NCI-H774 (cell line): ENCODE measurements at regions not wholly inside any gene's neighbourhood (a gene's known extent, or its start where the extent isn't known, plus 50 kb on each side); places are given as distances from the start of the nearest gene placed in this dataset.

ENCODE experiments used
- DNase-seq: peaks from one replicate; lab custom pipeline; 2025; lab: John Stamatoyannopoulos, UW

DNA sequence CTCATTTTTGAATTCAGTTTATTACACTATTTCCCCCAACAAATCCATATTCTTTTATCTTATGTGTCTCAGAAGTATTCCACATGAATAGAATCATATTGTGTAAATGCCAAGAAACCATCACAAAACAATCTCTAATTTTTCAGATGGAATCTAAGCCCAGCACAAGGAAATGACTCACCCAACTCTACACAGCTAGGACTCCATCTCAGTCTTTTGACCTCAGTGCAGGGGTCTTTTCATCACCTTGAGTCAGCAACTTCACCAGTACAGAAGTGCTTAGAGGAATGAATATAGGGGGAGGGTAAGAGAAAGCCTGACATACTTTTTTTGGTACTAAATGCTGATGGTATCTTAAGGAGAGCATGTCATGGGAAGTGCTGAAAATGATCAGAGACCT is 169.3 kb upstream of the LRRN1 start:
- no peak for DNase-seq

GRCh38 chr3:3628676-3629328 is 170.4 kb upstream of the LRRN1 start:
- no peak for DNase-seq

GRCh38 chr3:3627114-3627513 is 172.1 kb upstream of the LRRN1 start:
- no peak for DNase-seq

- DNase-seq = no peak
Measured at GRCh38 chr3:3625544-3626271, 173.5 kb upstream of the LRRN1 start.

DNA sequence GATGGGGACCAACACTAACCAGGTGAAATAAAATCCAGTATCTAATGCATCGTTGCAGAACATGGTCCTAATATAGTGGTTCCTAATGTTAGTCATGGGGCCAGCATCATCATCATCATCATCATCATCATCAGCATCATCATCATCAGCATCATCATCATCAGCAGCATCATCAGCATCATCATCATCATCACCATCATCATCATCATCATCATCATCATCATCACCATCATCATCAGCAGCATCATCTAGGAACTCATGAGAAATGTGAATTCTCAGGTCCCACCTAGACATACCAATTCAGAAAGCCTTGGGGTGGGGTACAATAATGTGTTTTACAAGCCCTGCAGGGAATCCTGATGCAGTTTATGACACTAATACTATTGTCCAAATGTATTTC is 179.4 kb upstream of the LRRN1 start:
- DNase-seq = no peak

- no peak for DNase-seq
Measured at GRCh38 chr3:3618623-3619022, 180.6 kb upstream of the LRRN1 start.

- DNase-seq = no peak
Measured at GRCh38 chr3:3615533-3615932, 183.7 kb upstream of the LRRN1 start.

- no peak for DNase-seq
Measured at GRCh38 chr3:3610581-3611298, 188.5 kb upstream of the LRRN1 start.

DNA sequence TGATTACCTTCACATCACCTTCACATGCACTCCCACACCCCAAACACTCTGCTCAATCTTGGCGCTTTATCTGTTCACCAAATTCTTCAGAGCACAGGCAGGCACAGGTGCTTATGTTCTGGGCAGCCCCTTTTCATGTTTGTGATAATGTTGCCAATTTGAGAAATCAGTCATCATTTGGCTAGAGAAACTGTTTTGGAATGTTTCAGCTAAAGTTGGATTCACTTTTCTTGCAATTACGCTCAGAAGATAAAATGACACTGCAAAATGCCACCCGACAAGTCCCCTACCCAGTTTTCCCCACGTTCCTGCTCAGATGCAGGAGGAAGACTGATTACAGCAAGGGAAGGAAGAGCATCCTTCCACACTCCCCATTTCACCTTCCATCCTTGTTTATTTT is 192.9 kb upstream of the LRRN1 start:
- DNase-seq = no peak

DNA sequence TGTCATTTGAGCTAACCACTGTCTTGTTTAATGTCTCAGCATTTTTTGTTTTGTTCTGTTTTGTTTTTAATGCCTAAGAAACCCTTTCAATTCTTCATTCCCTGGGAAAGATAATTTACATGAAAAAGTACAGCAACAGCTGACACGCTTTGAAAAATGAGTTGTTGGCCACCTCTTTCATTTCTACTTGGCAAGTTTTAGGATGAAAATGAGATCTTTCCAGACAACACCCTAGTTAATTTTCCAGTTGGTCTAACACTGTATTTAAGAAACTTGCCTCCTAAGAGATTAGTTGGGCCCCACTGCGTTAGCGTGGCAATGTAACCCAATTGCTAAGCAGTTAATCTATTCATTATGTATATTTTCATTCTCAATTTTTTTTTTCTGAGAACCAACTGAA is 194.0 kb upstream of the LRRN1 start:
- DNase-seq = no peak

DNA sequence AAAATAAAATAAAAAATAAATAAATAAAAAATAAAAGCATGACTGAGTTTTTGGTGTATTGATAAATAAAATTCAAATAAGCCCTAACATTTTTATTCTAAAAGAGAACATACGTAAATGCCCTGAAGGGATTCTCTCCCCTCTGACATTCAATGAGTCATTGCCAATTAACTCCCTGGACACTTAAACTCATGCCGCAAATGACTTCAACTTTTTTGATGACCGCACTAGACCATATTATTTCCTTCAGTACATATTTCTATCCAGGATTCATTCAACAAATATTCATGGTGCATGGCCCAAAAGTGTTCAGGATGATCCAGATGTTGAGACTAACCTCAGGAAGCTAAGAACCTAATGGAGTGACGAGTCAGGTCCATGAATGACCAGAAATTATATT is 195.9 kb upstream of the LRRN1 start:
- DNase-seq = no peak

- DNase-seq = no peak
Measured at GRCh38 chr3:3600665-3601340, 198.4 kb upstream of the LRRN1 start.

DNA sequence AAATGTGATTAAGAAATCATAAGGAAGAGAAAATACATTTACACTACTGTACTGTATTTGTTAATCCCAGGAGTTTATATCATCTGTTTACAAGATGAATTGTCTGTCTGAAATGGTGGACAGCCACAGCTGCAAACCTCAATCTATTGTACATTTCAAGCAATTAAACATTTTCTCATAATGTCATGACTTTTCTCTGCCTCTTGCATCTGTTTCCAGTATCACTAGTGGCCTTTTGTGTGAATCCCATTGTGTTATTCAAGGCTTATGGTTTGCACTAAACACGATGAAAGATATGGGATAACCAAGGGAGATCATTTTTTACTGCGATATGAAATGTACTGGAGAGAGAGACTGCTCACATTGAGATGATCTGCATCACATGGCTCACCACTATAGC is 200.2 kb upstream of the LRRN1 start:
- no peak for DNase-seq

GRCh38 chr3:3594986-3595385 is 204.2 kb upstream of the LRRN1 start:
- DNase-seq = no peak

DNA sequence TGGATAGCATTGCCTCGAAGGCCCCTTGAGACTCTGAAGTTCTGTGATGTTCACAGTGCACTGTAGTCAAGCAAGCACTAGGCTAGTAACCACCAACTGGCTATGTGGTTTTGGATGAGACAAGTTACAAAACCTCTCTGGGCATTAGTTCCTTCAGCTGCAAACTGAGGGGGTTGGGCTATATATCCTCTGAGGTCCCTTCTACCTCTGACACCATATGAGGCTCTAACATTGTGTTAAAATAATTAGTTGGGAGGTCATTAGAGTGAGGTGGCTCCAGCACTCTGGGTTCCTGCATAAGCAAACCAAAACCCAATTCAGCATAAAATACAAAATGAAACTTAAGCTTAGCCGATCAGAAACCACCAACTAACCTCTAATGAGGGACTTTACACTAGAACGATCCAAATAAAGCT is 209.5 kb upstream of the LRRN1 start:
- DNase-seq = no peak

GRCh38 chr3:3587647-3587972 is 211.6 kb upstream of the LRRN1 start:
- no peak for DNase-seq

GRCh38 chr3:3586843-3587646 is 212.2 kb upstream of the LRRN1 start:
- DNase-seq = no peak

GRCh38 chr3:3586336-3586735 is 212.9 kb upstream of the LRRN1 start:
- DNase-seq = no peak

GRCh38 chr3:3579658-3580057 is 219.6 kb upstream of the LRRN1 start:
- no peak for DNase-seq

DNA sequence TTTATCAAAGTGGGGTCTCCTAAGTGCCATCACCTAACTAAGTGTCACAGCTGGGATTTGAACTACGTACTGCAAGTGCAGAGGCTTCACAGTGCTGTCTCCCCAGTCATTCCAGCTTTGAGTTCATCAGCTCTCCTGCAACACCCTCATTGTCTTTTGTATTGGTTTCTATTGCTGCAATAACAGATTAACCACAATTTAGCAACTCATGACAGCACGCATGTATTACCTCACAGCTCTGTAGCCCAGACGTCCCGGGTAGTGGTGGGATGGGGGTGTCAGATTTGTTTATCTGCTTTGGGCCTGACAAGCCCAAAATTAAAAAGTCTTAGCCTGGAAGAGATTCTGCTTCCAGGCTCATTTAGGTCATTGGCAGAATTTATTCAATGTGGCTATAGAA is 220.5 kb upstream of the LRRN1 start:
- no peak for DNase-seq

GRCh38 chr3:3577823-3578222 is 221.4 kb upstream of the LRRN1 start:
- DNase-seq = no peak

DNA sequence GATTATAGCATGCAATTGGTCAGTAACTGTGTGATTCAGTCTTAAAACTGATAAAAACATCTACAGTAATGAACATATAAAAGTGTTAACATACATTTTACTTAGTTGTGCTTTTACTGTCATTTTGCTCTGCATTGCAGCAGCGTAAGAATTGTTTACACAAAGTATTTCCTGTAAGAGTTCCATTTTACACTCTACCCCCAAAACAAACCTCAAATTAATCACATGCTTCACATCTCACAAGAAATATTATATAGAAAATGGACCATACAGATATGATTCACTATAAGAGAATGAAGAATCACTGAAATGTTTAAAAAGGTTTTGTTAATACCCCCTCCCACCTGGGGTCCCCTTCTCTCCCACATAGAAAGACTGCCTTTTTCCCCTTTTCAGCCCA is 225.9 kb upstream of the LRRN1 start:
- no peak for DNase-seq
